Osteoblast (primary cell): ENCODE measurements at regions not wholly inside any gene's neighbourhood (a gene's known extent, or its start where the extent isn't known, plus 50 kb on each side); places are given as distances from the start of the nearest gene placed in this dataset.

Experiments used
- DNase-seq: peaks from one replicate; pipeline ENCODE4 v3.0.0; 2011; ENCODE audit warnings: low spot score, mixed read lengths; ENCODE audit not compliant: insufficient read length; ENCODE audit errors: missing footprints
- H2AFZ ChIP-seq: 2 replicates; pipeline ENCODE4 v1.6.0; 2011; ENCODE audit warnings: mild to moderate bottlenecking, low read length
- H3K27ac ChIP-seq: 2 replicates; pipeline ENCODE4 v1.5.1; 2011; ENCODE audit warnings: mild to moderate bottlenecking, low read depth, low read length, moderate library complexity
- H3K27me3 ChIP-seq: 2 replicates; pipeline ENCODE4 v1.6.0; 2012; ENCODE audit warnings: mild to moderate bottlenecking, control low read depth, inconsistent platforms, low read length, moderate library complexity; ENCODE audit not compliant: insufficient read depth
- H3K36me3 ChIP-seq: 2 replicates; pipeline ENCODE4 v1.5.1; 2011; ENCODE audit warnings: mild to moderate bottlenecking, low read length, control low read depth, moderate library complexity; ENCODE audit not compliant: insufficient read depth
- H3K4me1 ChIP-seq: 2 replicates; pipeline ENCODE4 v1.5.1; 2011; ENCODE audit warnings: mild to moderate bottlenecking, low read length, control low read depth, moderate library complexity; ENCODE audit not compliant: insufficient read depth
- H3K4me2 ChIP-seq: 2 replicates; pipeline ENCODE4 v1.6.0; 2011; ENCODE audit warnings: mild to moderate bottlenecking, low read length; ENCODE audit not compliant: insufficient read depth
- H3K4me3 ChIP-seq: fragments of 200-600 bp; sonication (generic); 3 replicates; pipeline ENCODE4 v1.5.1; 2012; ENCODE audit warnings: mild to moderate bottlenecking, low read length, inconsistent platforms; ENCODE audit not compliant: insufficient read depth
- H3K79me2 ChIP-seq: 2 replicates; pipeline ENCODE4 v1.6.0; 2012; ENCODE audit warnings: mild to moderate bottlenecking, low read length, control low read depth, inconsistent platforms; ENCODE audit not compliant: insufficient read depth
- H3K9me3 ChIP-seq: 2 replicates; pipeline ENCODE4 v1.5.1; 2011; ENCODE audit warnings: low read depth, low read length, control low read depth
- H4K20me1 ChIP-seq: 2 replicates; pipeline ENCODE4 v1.6.0; 2012; ENCODE audit warnings: mild to moderate bottlenecking, low read length, control low read depth; ENCODE audit not compliant: insufficient read depth
- TF ChIP-seq, protein P1 (sequence below): IDR thresholded peaks from 2 replicates; pipeline ENCODE4 v1.5.1; 2011; ENCODE audit warnings: mild to moderate bottlenecking, low read depth, low read length, moderate library complexity; ENCODE audit errors: extremely low read depth

DNA sequence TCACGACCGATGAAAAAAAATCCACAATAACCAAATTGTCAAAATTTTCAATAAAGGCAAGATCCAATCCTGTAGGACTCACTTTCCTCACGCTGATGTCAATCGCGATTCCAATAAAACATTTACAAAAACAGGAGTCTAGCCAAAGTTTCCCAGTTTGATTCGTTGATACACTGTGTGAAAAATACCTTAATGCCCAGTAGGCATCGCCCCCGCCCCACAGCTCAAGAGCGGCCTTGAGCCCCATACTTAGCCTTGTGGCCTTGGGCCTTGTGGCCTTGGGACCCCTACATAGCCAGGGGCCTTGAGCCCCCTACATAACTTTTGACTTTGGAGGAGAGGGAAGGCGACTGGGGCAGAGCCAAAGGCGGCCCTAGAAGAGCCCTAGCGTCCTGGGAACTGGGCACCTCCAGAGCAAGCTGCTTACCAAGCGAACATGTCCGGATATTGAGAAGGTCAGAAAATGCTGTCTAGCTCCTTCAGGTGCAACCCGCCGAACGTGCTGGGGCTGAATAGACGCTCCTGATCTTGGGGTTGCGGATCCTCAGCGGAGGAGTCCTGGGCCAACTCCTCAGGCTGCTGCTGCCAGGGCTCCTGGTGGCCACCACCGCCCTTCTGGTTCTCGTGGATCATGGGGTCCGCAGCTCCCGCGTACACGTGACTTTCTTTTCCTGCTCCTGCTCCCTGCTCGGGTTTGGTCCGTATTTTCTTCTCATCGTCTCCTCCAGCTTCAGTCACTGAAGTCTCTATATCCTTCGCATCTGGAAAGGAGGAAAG, 62.9 kb downstream of the RHOXF2B start:
- Histone ChIP-seq H3K4me1 (no peaks in the 10 kb centered on the region), H3K27ac (no peak overlapping the region), H2AFZ (no peak overlapping the region), H3K4me3 (no peak overlapping the region), H3K4me2 (no peak overlapping the region), H3K9me3 (no peaks in the 10 kb centered on the region), H3K79me2 (no peaks in the 10 kb centered on the region), H3K27me3 (peaks cover 17% of the 10 kb centered on the region), H4K20me1 (no peaks in the 10 kb centered on the region), H3K36me3 (no peaks in the 10 kb centered on the region)
- DNase-seq, result no peak
- TF ChIP-seq, protein P1, sequence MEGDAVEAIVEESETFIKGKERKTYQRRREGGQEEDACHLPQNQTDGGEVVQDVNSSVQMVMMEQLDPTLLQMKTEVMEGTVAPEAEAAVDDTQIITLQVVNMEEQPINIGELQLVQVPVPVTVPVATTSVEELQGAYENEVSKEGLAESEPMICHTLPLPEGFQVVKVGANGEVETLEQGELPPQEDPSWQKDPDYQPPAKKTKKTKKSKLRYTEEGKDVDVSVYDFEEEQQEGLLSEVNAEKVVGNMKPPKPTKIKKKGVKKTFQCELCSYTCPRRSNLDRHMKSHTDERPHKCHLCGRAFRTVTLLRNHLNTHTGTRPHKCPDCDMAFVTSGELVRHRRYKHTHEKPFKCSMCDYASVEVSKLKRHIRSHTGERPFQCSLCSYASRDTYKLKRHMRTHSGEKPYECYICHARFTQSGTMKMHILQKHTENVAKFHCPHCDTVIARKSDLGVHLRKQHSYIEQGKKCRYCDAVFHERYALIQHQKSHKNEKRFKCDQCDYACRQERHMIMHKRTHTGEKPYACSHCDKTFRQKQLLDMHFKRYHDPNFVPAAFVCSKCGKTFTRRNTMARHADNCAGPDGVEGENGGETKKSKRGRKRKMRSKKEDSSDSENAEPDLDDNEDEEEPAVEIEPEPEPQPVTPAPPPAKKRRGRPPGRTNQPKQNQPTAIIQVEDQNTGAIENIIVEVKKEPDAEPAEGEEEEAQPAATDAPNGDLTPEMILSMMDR, result no peak

DNA sequence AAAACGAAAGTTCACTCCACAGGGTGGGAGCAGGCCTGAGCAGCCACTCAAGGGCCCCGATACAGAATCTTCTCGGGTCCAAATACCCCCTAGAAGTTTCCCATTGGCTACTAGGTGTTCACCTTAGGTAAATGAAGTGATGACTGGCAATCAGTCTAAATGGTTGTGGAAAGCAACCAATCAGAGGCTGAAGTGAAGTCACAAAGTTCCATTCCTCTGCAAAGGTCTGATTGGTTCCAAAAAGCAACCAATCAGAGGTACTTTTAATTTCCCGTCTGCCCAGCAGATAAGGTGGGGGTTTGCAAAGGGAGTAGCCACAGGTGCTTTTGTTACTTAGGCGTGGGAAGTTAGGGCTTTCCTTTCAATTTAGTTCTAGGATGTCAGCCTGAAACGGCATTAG, 58.2 kb upstream of the NKAP start:
- H3K9me3 ChIP-seq, result no peaks in the 10 kb centered on the region
- no peak overlapping the region for H3K4me3 ChIP-seq
- TF ChIP-seq, protein P1, result no peak
- no peak overlapping the region for H3K4me2 ChIP-seq
- H3K4me1 ChIP-seq, result no peaks in the 10 kb centered on the region
- H2AFZ ChIP-seq, result no peak overlapping the region
- H3K27ac ChIP-seq, result no peak overlapping the region
- no peaks in the 10 kb centered on the region for H4K20me1 ChIP-seq
- no peaks in the 10 kb centered on the region for H3K36me3 ChIP-seq
- H3K79me2 ChIP-seq, result no peaks in the 10 kb centered on the region
- DNase-seq, result no peak
- peaks cover 46% of the 10 kb centered on the region for H3K27me3 ChIP-seq

DNA sequence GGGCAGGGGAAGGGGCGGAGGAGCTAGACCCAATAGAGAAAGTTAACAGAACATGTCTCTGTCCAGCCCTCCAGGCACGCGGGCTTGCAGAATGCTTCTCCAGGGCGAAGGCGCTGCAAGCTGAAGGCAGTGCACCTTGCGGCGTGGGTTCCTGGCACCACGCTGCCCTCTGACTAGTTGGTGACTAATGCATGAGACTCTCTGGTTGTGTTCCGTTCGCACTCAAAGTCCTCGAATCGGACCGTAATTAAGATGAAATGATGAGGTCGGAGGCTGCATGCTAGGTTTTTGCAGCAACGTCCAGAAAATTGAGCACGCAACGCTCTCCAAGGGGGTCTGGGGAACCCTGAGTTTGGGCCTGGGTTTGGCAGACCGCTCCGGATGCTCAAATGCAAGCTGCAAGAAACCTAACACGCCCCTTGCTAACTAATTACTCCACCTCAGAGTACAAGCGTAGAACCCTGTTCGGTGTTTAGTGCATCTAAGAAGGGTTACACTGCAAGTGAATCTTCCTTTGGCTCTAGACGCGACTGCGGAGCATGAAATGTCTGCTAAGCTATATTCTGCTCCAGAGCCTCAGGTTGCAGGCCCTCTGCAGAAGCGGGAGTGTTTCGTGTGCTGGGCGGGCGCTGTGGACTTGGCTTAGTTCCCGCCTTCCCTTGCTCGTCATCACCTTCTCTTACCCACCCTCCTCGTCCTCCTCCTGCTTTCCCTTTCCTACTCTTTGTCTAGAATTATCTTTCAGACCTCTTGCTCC, 57.1 kb upstream of the NKAP start:
- no peaks in the 10 kb centered on the region for H4K20me1 ChIP-seq
- H3K27me3 ChIP-seq, result peaks cover 57% of the 10 kb centered on the region
- no peaks in the 10 kb centered on the region for H3K4me1 ChIP-seq
- H2AFZ ChIP-seq, result no peak overlapping the region
- DNase-seq, result no peak
- H3K79me2 ChIP-seq, result no peaks in the 10 kb centered on the region
- H3K9me3 ChIP-seq, result no peaks in the 10 kb centered on the region
- no peaks in the 10 kb centered on the region for H3K36me3 ChIP-seq
- H3K4me2 ChIP-seq, result no peak overlapping the region
- no peak overlapping the region for H3K27ac ChIP-seq
- TF ChIP-seq, protein P1, result no peak
- H3K4me3 ChIP-seq, result no peak overlapping the region

DNA sequence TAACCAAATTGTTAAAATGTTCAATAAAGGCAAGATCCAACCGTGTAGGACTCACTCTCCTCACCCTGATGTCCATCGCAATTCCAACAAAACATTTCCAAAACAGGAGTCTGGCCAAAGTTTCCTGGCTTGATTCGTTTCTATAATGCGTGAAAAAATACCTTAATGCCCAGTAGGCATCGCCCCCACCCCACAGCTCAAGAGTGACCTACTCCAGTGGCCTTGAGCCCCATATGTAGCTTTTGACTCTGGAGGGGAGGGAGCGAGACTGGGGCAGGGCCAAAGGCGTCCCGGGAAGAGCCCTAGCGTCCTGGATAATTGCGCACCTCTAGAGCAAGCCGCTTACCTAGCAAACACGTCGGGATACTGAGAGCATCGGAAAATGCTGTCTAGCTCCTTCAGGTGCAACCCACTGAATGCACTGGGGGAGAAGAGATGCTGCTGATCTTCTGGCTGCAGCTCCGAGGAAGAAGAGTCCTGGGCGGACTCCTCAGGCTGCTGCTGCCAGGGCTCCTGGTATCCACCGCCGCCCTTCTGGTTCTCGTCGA, 55.6 kb upstream of the NKAP start:
- DNase-seq, result no peak
- H2AFZ ChIP-seq, result no peak overlapping the region
- no peaks in the 10 kb centered on the region for H4K20me1 ChIP-seq
- TF ChIP-seq, protein P1, result no peak
- no peaks in the 10 kb centered on the region for H3K36me3 ChIP-seq
- H3K4me2 ChIP-seq, result no peak overlapping the region
- H3K79me2 ChIP-seq, result no peaks in the 10 kb centered on the region
- H3K27ac ChIP-seq, result no peak overlapping the region
- H3K9me3 ChIP-seq, result no peaks in the 10 kb centered on the region
- no peaks in the 10 kb centered on the region for H3K4me1 ChIP-seq
- peaks cover 65% of the 10 kb centered on the region for H3K27me3 ChIP-seq
- no peak overlapping the region for H3K4me3 ChIP-seq
